ENCODE measurements at regions not wholly inside any gene's neighbourhood (a gene's known extent, or its start where the extent isn't known, plus 50 kb on each side); places are given as distances from the start of the nearest gene placed in this dataset.

DNA sequence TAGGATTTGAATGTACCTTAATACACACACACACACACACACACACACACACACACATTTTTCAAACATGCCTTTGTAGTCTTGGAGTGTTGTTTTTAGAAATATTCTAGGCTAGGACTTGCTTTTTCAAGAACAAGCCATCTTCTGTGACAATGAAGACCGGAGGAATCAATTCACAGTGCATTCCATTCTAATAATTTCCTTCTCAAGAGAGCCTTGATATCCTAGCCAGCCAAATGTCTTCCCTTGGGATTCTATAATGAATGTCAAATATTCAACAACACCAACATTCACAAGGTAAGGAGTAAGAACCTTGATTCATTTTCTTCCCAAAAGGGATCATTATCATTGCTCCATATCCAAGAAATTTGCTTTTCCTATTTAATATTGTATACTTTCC, 180.3 kb downstream of the SLITRK1 start:
- TF ChIP-seq, protein P1, sequence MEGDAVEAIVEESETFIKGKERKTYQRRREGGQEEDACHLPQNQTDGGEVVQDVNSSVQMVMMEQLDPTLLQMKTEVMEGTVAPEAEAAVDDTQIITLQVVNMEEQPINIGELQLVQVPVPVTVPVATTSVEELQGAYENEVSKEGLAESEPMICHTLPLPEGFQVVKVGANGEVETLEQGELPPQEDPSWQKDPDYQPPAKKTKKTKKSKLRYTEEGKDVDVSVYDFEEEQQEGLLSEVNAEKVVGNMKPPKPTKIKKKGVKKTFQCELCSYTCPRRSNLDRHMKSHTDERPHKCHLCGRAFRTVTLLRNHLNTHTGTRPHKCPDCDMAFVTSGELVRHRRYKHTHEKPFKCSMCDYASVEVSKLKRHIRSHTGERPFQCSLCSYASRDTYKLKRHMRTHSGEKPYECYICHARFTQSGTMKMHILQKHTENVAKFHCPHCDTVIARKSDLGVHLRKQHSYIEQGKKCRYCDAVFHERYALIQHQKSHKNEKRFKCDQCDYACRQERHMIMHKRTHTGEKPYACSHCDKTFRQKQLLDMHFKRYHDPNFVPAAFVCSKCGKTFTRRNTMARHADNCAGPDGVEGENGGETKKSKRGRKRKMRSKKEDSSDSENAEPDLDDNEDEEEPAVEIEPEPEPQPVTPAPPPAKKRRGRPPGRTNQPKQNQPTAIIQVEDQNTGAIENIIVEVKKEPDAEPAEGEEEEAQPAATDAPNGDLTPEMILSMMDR (conservative IDR thresholded peaks at IDR 0.05; ENCODE audit: low read depth, low read length), result no peak
- TF ChIP-seq EZH2phosphoT487 (IDR thresholded peaks at IDR 0.05; ENCODE audit: borderline replicate concordance, low read length) (no peak), EZH2 (IDR thresholded peaks at IDR 0.05; ENCODE audit: low read length, unreplicated experiment) (no peak)
